ENCODE measurements at regions not wholly inside any gene's neighbourhood (a gene's known extent, or its start where the extent isn't known, plus 50 kb on each side); places are given as distances from the start of the nearest gene placed in this dataset.

GRCh38 chr1:38111589-38111988 is 65.0 kb upstream of the POU3F1 start:
- DNase-seq (ENCODE audit: low spot score), result no peak

GRCh38 chr1:38105267-38105666 is 58.7 kb upstream of the POU3F1 start:
- no peak for DNase-seq (ENCODE audit: low spot score)

GRCh38 chr1:38102636-38103035 is 56.0 kb upstream of the POU3F1 start:
- DNase-seq (ENCODE audit: low spot score), result no peak

GRCh38 chr1:38101037-38101785 is 54.6 kb upstream of the POU3F1 start:
- DNase-seq (ENCODE audit: low spot score), result no peak

- DNase-seq (ENCODE audit: low spot score), result no peak
Measured at GRCh38 chr1:38098101-38098847, 51.7 kb upstream of the POU3F1 start.

GRCh38 chr1:38097284-38097898 is 50.8 kb upstream of the POU3F1 start:
- no peak for DNase-seq (ENCODE audit: low spot score)

All from left forelimb (tissue), 1 donor.